H1 (cell line): ENCODE measurements at regions not wholly inside any gene's neighbourhood (a gene's known extent, or its start where the extent isn't known, plus 50 kb on each side); places are given as distances from the start of the nearest gene placed in this dataset.

Experiments used
- CBX8 ChIP-seq: fragments of 300-800, 300-1000 bp; sonication (generic); IDR thresholded peaks from 2 replicates; pipeline ENCODE4 v1.7.1; 2016; ENCODE audit warnings: low read depth, low read length, borderline replicate concordance
- CEBPB ChIP-seq: IDR thresholded peaks from 2 replicates; pipeline ENCODE4 v1.6.1; 2012; ENCODE audit warnings: low read depth, low read length
- CHD2 ChIP-seq: IDR thresholded peaks from 2 replicates; pipeline ENCODE4 v1.6.1; 2012; ENCODE audit warnings: low read length, improper control_type of control experiment
- HDAC2 ChIP-seq, 2 experiments: fragments of 300-600 bp in 1 of 2; sonication (generic) in 1 of 2; IDR thresholded peaks; 2 replicates each; pipeline ENCODE4 v1.6.1; 2011 to 2012; ENCODE audit warnings: low read depth in 2 of 2, low read length in 2 of 2, mild to moderate bottlenecking in 2 of 2, moderate library complexity in 2 of 2, borderline replicate concordance in 1 of 2, inconsistent platforms in 1 of 2
- NRF1 ChIP-seq: IDR thresholded peaks from 2 replicates; pipeline ENCODE4 v1.6.1; 2011; ENCODE audit warnings: mild to moderate bottlenecking, low read depth, low read length, improper control_type of control experiment
- POLR2A ChIP-seq, 2 experiments: IDR thresholded peaks; 1 replicate in 1 of 2; 2 replicates in 1 of 2; pipeline ENCODE4 v1.6.1; 2011; ENCODE audit warnings: low read depth in 2 of 2, low read length in 2 of 2, mild to moderate bottlenecking in 2 of 2; ENCODE audit errors: control extremely low read depth in 1 of 2
- POU5F1 ChIP-seq: IDR thresholded peaks from 2 replicates; pipeline ENCODE4 v1.6.1; 2011; ENCODE audit warnings: low read depth, mild to moderate bottlenecking, low read length, moderate library complexity
- SIN3A ChIP-seq, 2 experiments: IDR thresholded peaks in 1 of 2; conservative IDR thresholded peaks in 1 of 2; 2 replicates each; pipeline ENCODE4 v1.6.1; 2011 to 2012; ENCODE audit warnings: low read length in 2 of 2, improper control_type of control experiment in 1 of 2, low read depth in 1 of 2, mild to moderate bottlenecking in 1 of 2
- TAF1 ChIP-seq: IDR thresholded peaks from 2 replicates; pipeline ENCODE4 v1.6.1; 2011; ENCODE audit warnings: mild to moderate bottlenecking, low read depth, low read length
- TCF12 ChIP-seq: IDR thresholded peaks from 2 replicates; pipeline ENCODE4 v1.6.1; 2011; ENCODE audit warnings: low read depth, mild to moderate bottlenecking, low read length
- TF ChIP-seq, protein P1 (sequence below), 3 experiments: IDR thresholded peaks; 1 replicate in 2 of 3; 2 replicates in 1 of 3; pipeline versions ENCODE4 v1.5.1 to v1.6.1; 2011; ENCODE audit warnings: low read length in 3 of 3, mild to moderate bottlenecking in 3 of 3, inconsistent platforms in 2 of 3, low read depth in 1 of 3, moderate library complexity in 1 of 3; ENCODE audit not compliant: insufficient read depth in 1 of 3; ENCODE audit errors: control extremely low read depth in 1 of 3
- TF ChIP-seq, protein P2 (sequence below): IDR thresholded peaks from 2 replicates; pipeline ENCODE4 v1.6.1; 2011; ENCODE audit warnings: low read length, improper control_type of control experiment

DNA sequence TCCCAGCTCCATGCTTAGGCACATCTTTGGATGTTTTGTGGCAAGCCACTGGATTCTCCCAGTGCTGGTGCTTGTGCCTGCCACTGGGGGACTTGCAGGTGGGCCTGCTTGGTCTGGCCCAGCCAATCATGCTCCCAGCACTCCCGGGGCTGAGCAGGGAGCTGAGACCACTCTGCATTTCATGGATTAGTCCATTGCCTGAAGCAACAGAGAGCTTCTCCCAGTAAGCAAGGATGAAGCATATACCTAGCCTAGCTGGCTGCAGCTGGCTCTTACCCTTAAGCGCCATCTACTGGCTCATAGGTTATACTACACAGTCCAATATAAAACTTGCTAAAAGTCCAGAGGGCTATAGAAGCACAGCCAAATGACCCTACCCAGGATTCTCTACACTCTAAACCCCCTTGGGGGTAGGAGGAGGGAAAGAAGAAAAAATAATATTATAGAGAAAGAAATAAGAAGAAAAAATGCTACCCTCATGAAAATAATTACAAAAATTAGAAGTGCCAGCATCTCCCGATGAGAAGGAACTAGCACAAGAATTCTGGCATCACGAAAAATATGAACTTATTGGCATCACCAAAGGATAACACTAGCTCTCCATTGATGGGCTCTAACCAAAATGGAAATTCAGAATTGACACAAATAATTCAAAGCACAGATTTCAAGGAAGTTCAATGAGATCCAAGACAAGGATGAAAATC lies 275.3 kb downstream of the C11orf87 start:
- no peak for TF ChIP-seq CHD2
- TF ChIP-seq, protein P1, sequence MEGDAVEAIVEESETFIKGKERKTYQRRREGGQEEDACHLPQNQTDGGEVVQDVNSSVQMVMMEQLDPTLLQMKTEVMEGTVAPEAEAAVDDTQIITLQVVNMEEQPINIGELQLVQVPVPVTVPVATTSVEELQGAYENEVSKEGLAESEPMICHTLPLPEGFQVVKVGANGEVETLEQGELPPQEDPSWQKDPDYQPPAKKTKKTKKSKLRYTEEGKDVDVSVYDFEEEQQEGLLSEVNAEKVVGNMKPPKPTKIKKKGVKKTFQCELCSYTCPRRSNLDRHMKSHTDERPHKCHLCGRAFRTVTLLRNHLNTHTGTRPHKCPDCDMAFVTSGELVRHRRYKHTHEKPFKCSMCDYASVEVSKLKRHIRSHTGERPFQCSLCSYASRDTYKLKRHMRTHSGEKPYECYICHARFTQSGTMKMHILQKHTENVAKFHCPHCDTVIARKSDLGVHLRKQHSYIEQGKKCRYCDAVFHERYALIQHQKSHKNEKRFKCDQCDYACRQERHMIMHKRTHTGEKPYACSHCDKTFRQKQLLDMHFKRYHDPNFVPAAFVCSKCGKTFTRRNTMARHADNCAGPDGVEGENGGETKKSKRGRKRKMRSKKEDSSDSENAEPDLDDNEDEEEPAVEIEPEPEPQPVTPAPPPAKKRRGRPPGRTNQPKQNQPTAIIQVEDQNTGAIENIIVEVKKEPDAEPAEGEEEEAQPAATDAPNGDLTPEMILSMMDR (IDR thresholded peaks at IDR 0.05; ENCODE audit: control extremely low read depth in 1 of 3, insufficient read depth in 1 of 3, low read depth in 1 of 3, low read length in 3 of 3), result peak in 2 of 3 experiments; percentile 79; a peak in 3 of 4 replicates
- no peak for TF ChIP-seq POLR2A (IDR thresholded peaks at IDR 0.05; ENCODE audit: control extremely low read depth in 1 of 2, low read depth in 2 of 2, low read length in 2 of 2)
- no peak for TF ChIP-seq TAF1
- no peak for TF ChIP-seq HDAC2 (IDR thresholded peaks at IDR 0.05; ENCODE audit: borderline replicate concordance in 1 of 2, low read depth in 2 of 2, low read length in 2 of 2)
- TF ChIP-seq, protein P2, sequence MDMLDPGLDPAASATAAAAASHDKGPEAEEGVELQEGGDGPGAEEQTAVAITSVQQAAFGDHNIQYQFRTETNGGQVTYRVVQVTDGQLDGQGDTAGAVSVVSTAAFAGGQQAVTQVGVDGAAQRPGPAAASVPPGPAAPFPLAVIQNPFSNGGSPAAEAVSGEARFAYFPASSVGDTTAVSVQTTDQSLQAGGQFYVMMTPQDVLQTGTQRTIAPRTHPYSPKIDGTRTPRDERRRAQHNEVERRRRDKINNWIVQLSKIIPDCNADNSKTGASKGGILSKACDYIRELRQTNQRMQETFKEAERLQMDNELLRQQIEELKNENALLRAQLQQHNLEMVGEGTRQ, result no peak
- no peak for TF ChIP-seq SIN3A (conservative IDR thresholded peaks at IDR 0.05 in 1 of 2, IDR thresholded peaks at IDR 0.05 in 1 of 2; ENCODE audit: low read depth in 1 of 2, low read length in 2 of 2)
- no peak for TF ChIP-seq TCF12
- no peak for TF ChIP-seq NRF1
- TF ChIP-seq CEBPB, result no peak
- no peak for TF ChIP-seq POU5F1
- TF ChIP-seq CBX8, result no peak
